NCI-H1105 treated with DMSO at 0.1 percent for 48 hours (cell line): ENCODE measurements at regions not wholly inside any gene's neighbourhood (a gene's known extent, or its start where the extent isn't known, plus 50 kb on each side); places are given as distances from the start of the nearest gene placed in this dataset.
"Not testable (repeated sequence)": the region's sequence is repeated elsewhere in the genome, so short reads cannot be mapped to it uniquely, and the experiment has no call there.

Source experiments
- DNase-seq: peaks from one replicate; lab custom pipeline; 2025; lab: John Stamatoyannopoulos, UW

DNA sequence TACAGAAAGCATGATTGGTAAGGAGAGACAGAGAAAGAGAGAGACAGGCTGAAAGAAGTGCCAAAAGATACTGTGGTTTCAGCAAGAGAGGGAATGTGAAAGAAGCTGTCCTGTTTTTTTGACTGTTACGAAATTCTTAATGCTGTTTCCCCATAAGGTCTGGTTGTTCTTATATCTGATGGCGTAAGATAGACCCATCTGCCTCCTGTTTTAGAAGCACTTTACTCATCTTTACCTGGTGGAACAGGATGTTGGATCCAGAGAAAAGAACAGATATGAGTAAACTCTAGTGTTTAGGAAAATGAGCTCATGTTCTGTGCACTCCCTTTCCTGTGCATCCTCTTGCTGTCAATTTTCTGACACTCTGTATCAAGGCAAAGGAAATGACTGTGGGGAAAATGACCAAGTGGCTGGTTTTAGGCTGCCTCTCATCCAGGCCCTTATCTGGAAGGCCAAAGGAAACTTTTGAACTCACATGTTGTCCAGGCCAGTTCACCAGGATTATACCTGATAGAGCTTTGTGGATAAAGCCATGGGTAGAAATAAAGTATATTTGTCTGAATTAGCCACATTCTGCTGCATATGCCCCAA is 311.7 kb upstream of the HTR2C start:
- DNase-seq: no peak

- not testable (repeated sequence) for DNase-seq
Measured at GRCh38 chrX:114270371-114270770, 313.5 kb upstream of the HTR2C start.

DNA sequence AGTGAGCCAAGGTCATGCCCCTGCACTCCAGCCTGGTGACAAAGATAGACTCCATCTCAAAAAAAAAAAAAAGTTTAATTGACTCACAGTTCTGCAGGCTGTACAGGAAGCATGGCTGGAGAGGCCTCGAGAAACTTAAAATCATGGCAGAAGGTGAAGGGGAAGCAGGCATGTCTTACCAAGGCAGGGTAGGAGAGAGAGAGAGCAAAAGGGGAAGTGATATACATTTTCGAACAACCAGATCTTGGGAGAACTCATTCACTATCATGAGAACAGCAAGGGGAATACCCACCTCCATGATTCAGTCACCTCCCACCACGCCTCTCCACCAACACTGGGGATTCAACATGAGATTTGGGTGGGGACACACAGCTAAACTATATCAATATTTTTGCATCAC is 315.2 kb upstream of the HTR2C start:
- DNase-seq: no peak

- DNase-seq: no peak
Measured at GRCh38 chrX:114267142-114267541, 316.7 kb upstream of the HTR2C start.

DNA sequence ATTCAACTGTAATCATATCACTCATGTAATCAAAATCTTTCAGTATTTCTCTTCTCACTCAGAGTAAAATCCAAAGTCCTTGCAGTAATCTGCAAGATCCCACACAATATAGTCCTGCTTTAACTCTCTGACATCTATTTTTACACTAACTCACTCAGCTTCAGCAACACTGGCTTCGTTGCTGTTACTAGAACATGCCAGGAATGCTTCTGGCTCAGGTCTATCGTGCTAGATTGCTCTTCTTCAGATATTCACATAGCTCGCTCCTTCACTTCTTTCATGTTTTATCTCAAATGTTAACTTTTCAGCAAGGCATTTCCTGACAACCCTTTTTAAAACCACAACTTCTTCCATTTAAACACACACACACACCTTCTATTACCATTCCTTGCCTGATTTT is 331.7 kb upstream of the HTR2C start:
- no peak for DNase-seq

DNA sequence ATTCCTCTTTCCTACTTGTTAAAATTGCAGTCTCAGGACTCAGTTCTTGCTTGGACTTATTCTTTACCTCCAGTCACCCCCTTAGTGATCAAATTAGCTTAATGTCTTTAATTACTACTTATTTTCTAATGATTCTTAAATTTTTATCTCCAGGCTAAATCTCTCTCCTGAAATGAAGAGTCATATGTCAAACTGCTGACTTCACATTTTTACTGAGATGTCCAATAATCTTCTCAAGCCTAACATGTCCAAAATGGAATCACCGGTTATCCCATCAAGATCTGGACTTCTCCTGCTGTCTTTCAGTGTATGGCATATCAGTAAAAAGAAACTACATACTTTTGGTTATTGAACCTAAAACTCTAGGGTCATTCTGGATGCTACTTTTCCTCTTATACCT is 332.3 kb upstream of the HTR2C start:
- DNase-seq: no peak

- DNase-seq: no peak
Measured at GRCh38 chrX:114221445-114221844, 362.4 kb upstream of the HTR2C start.

DNA sequence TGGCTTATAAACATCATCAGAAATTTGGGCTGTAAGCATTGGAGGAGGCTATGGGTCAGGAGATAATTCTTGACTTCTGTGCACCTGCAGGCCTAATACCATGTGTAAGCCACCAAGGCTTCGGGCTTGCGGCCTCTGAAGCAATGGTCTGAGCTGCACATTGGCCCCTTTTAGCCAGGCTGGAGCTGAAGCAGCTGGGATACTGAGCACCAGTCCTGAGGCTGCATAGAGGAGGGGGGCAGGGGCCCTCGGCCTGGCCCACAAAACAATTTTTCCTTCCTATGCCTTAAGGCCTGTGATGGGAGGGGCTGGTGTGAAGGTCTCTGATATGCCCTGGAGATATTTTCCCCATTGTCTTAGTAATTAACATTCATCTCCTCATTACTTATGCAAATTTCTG is 373.0 kb upstream of the HTR2C start:
- no peak for DNase-seq

DNA sequence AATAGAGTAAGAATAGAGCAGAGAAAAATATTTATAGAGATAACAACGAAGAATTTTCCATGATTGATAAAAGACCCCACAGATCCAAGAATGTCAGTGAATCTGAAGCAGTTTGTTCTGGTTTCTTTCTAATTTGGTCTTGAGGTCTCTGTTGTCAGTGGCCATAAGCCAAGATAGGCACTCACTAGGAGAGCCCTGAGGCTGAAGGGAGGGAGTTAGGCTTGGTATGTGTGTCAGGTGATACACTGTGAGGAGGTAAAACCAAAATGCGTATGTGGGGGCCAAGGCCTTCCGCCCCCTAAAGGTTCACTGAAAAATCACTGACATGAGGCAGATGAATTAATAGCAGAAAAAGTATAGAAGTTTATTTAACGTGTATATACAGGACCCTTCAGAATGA is 382.3 kb upstream of the HTR2C start:
- DNase-seq: no peak

DNA sequence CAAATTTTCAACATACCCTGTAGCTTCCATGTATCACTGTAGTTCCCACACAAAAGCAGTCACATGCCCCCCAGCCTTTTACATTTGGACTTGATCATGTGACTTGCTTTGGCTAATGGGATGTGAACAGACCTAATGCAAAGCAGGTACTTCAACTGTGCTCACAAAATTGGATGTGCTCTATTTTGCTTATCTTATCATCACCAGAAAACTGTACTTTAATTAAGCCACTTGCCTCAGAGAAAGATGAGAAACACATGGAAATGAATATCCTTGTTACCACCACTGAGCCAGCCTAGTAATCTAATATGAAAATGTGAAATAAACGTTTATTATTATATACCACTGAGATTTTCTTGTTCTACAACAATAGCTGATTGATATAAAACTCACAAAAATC is 402.7 kb upstream of the HTR2C start:
- no peak for DNase-seq

GRCh38 chrX:114178126-114178525 is 405.8 kb upstream of the HTR2C start:
- no peak for DNase-seq

GRCh38 chrX:114167276-114167675 is 416.6 kb upstream of the HTR2C start:
- DNase-seq: not testable (repeated sequence)

- DNase-seq: no peak
Measured at GRCh38 chrX:114166601-114167000, 417.3 kb upstream of the HTR2C start.

- no peak for DNase-seq
Measured at GRCh38 chrX:114165537-114165936, 418.3 kb upstream of the HTR2C start.

GRCh38 chrX:114162068-114162735 is 421.7 kb upstream of the HTR2C start:
- no peak for DNase-seq

GRCh38 chrX:114152801-114153200 is 431.1 kb upstream of the HTR2C start:
- no peak for DNase-seq

GRCh38 chrX:114152130-114152529 is 431.8 kb upstream of the HTR2C start:
- DNase-seq: no peak

- DNase-seq: no peak
Measured at GRCh38 chrX:114134465-114134864, 449.4 kb upstream of the HTR2C start.

GRCh38 chrX:114127411-114128025 is 456.4 kb upstream of the HTR2C start:
- DNase-seq: no peak

- DNase-seq: no peak
Measured at GRCh38 chrX:114127005-114127404, 456.9 kb upstream of the HTR2C start.

GRCh38 chrX:114101081-114101480 is 482.8 kb upstream of the HTR2C start:
- DNase-seq: no peak

GRCh38 chrX:114097866-114098265 is 486.0 kb upstream of the HTR2C start:
- no peak for DNase-seq

DNA sequence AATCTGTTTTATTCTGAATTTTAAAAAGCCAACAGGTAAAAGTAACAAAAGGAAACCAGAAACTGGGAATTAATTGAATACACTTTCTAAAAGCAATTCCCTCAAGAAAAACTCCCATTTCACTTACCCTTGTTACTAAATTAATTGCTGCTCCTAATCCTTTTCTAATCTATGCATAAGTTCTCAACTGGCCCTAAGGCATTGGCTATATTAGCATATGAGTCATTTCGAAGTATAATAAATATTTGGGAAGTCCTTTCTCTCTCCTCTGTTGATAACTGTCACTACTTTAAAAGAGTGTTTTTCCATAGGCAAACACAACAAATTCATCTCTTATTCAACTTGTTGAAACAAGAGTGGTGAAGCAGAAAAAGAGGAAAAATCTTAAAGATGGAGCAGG is 486.5 kb upstream of the HTR2C start:
- DNase-seq: no peak

- DNase-seq: no peak
Measured at GRCh38 chrX:114095789-114096188, 488.1 kb upstream of the HTR2C start.
